GM23248 (cell line): ENCODE measurements at regions not wholly inside any gene's neighbourhood (a gene's known extent, or its start where the extent isn't known, plus 50 kb on each side); places are given as distances from the start of the nearest gene placed in this dataset.

Experiments used
- DNase-seq: peaks from one replicate; pipeline ENCODE4 v3.0.0-alpha.2; 2015
- H2AFZ ChIP-seq: fragments of 200-600 bp; sonication (generic); 2 replicates; pipeline ENCODE4 v1.6.1; 2016; ENCODE audit warnings: antibody characterized with exemption
- H3F3A ChIP-seq: fragments of 200-600 bp; sonication (generic); 2 replicates; pipeline ENCODE4 v1.6.1; 2016; ENCODE audit warnings: mild to moderate bottlenecking, antibody characterized with exemption, mixed run types; ENCODE audit not compliant: insufficient read depth
- H3K27ac ChIP-seq: fragments of 200-600 bp; sonication (generic); 2 replicates; pipeline ENCODE4 v1.5.1; 2016; ENCODE audit warnings: mild to moderate bottlenecking
- H3K27me3 ChIP-seq: fragments of 200-600 bp; sonication (generic); replicated peaks from 2 replicates; pipeline ENCODE4 v1.6.1; 2016; ENCODE audit warnings: mild to moderate bottlenecking; ENCODE audit not compliant: insufficient read depth
- H3K36me3 ChIP-seq: fragments of 200-600 bp; sonication (generic); 2 replicates; pipeline ENCODE4 v1.6.1; 2016; ENCODE audit warnings: low read depth, mild to moderate bottlenecking
- H3K4me1 ChIP-seq: fragments of 200-600 bp; sonication (generic); 2 replicates; pipeline ENCODE4 v1.6.1; 2016; ENCODE audit warnings: mild to moderate bottlenecking; ENCODE audit not compliant: insufficient read depth
- H3K4me2 ChIP-seq: fragments of 200-600 bp; sonication (generic); one replicate; pipeline ENCODE4 v1.6.1; 2016; ENCODE audit warnings: mild to moderate bottlenecking; ENCODE audit not compliant: unreplicated experiment
- H3K4me3 ChIP-seq: fragments of 200-600 bp; sonication (generic); 2 replicates; pipeline ENCODE4 v1.5.1; 2016; ENCODE audit warnings: mild to moderate bottlenecking
- H3K79me2 ChIP-seq: fragments of 200-600 bp; sonication (generic); 2 replicates; pipeline ENCODE4 v1.6.1; 2016; ENCODE audit warnings: mild to moderate bottlenecking; ENCODE audit not compliant: insufficient read depth
- H3K9ac ChIP-seq: fragments of 200-600 bp; sonication (generic); 2 replicates; pipeline ENCODE4 v1.6.1; 2016; ENCODE audit warnings: mild to moderate bottlenecking
- H3K9me2 ChIP-seq: fragments of 200-600 bp; sonication (generic); 2 replicates; pipeline ENCODE4 v1.6.1; 2016; ENCODE audit warnings: mixed run types, mild to moderate bottlenecking, moderate library complexity; ENCODE audit not compliant: insufficient read depth
- H3K9me3 ChIP-seq: fragments of 200-600 bp; sonication (generic); one replicate; pipeline ENCODE4 v1.6.1; 2017; ENCODE audit warnings: low read depth
- H4K20me1 ChIP-seq: fragments of 200-600 bp; sonication (generic); 2 replicates; pipeline ENCODE4 v1.6.0; 2016; ENCODE audit not compliant: insufficient read depth
- EZH2 ChIP-seq: fragments of 200-600 bp; sonication (generic); IDR thresholded peaks from 2 replicates; pipeline ENCODE4 v1.6.1; 2018; ENCODE audit warnings: antibody characterized with exemption, mild to moderate bottlenecking; ENCODE audit not compliant: insufficient read depth, poor library complexity, severe bottlenecking
- EZH2phosphoT487 ChIP-seq: fragments of 200-600 bp; sonication (generic); IDR thresholded peaks from 2 replicates; pipeline ENCODE4 v1.6.1; 2018; ENCODE audit warnings: antibody characterized with exemption, moderate library complexity, mild to moderate bottlenecking, low read depth; ENCODE audit not compliant: insufficient read depth
- WGBS, 2 experiments: methylation state at CpG; one replicate each; pipeline ENCODE4 v1.1.6; 2015 to 2017; ENCODE audit warnings: low lambda C conversion rate in 2 of 2, low coverage in 1 of 2; ENCODE audit errors: missing lambda C conversion rate in 2 of 2; 5-methylcytosine and 5-hydroxymethylcytosine counted together
- in situ Hi-C: fragments of 300-500 bp; cut with MboI; formaldehyde crosslinking; loops from 2 replicates; pipeline ENCODE4 v1.15.0; 2020

DNA sequence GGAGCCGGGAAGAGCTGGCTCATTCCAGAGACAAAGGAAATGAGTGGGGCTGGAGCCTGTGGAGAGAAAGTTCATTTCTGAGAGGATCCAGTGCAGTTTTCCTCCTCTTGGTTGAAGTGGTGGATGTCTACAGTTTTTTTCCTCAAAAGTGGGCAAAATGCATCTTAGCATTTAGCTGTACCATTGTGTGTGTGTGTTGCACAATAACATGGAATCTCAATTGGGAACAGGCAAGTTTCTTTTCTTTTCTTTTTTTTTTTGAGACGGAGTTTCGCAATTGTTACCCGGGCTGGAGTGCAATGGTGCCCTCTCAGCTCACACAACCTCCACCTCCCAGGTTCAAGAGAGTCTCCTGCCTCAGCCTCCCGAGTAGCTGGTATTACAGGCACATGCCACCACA, 101.5 kb upstream of the UBE2E1 start:
- H3F3A ChIP-seq: no peaks in the 10 kb centered on the region
- H3K27ac ChIP-seq: no peak overlapping the region
- H3K4me3 ChIP-seq: no peak overlapping the region
- no peak overlapping the region for H2AFZ ChIP-seq
- H4K20me1 ChIP-seq: no peaks in the 10 kb centered on the region
- no peaks in the 10 kb centered on the region for H3K36me3 ChIP-seq
- no peak overlapping the region for H3K4me2 ChIP-seq
- no peak overlapping the region for H3K9ac ChIP-seq
- DNase-seq: no peak
- TF ChIP-seq EZH2 (no peak), EZH2phosphoT487 (no peak)
- peaks cover 3% of the 10 kb centered on the region; the same call in 1 of the 2 replicates for H3K4me1 ChIP-seq
- no peaks in the 10 kb centered on the region for H3K9me2 ChIP-seq
- no peaks in the 10 kb centered on the region for H3K27me3 ChIP-seq
- H3K9me3 ChIP-seq: no peaks in the 10 kb centered on the region
- in situ Hi-C loops: no loop called here
- H3K79me2 ChIP-seq: no peaks in the 10 kb centered on the region
- WGBS, 2 experiments: 59 to 60% methylated on average over 5 of the region's 5 CpGs

DNA sequence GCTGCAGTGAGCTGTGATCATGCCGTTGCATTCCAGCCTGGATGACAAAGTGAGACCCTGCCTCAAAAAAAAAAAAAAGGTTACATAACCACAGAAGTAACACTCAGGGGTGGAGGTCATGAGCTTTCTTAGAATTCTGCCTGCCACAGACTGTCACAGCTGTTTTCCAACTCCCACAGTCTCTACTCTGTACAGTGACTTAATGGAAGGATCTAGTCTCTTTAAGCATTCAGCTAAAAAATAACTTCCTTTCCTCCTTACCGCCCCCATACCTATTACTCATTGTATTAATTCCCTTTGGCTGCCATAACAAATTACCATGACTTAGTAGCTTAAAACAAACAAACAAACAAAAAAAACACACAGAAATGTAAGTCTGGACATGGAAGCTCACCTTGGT, 99.6 kb upstream of the UBE2E1 start:
- no peak overlapping the region for H3K4me2 ChIP-seq
- no peak overlapping the region for H3K9ac ChIP-seq
- H3K36me3 ChIP-seq: no peaks in the 10 kb centered on the region
- no peaks in the 10 kb centered on the region for H3F3A ChIP-seq
- H3K4me1 ChIP-seq: peaks cover 3% of the 10 kb centered on the region; the same call in 1 of the 2 replicates
- H3K9me3 ChIP-seq: no peaks in the 10 kb centered on the region
- no peaks in the 10 kb centered on the region for H3K27me3 ChIP-seq
- DNase-seq: peak; percentile 40
- in situ Hi-C loops: no loop called here
- no peaks in the 10 kb centered on the region for H4K20me1 ChIP-seq
- no peak for TF ChIP-seq EZH2
- TF ChIP-seq EZH2phosphoT487: no peak
- H3K9me2 ChIP-seq: no peaks in the 10 kb centered on the region
- no peak overlapping the region for H3K27ac ChIP-seq
- no peaks in the 10 kb centered on the region for H3K79me2 ChIP-seq
- no peak overlapping the region for H2AFZ ChIP-seq
- 44 to 54% methylated on average over 2 of the region's 2 CpGs for WGBS, 2 experiments
- H3K4me3 ChIP-seq: no peak overlapping the region

DNA sequence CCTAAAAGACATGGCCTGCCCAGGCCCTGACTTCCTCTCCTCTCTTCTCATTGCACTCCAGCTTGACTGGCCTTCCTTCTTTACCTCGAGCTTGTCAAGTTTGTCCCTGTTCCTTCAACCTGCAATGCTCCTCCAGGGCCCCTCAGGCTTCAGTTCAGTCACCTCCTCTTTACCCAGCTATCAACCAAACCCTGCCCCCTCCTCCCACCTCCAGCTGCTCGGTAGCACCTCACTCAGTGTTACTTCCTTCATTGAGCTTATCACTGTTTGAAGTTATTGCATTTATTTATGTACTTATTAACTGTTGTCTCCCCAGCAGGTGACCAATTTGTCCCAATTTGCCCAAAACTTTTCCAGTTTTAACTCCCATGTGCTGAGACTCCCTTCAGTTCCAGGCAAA, 95.8 kb upstream of the UBE2E1 start:
- Histone ChIP-seq H3F3A (peaks cover 22% of the 10 kb centered on the region), H3K4me2 (no peak overlapping the region), H3K4me3 (no peak overlapping the region), H3K79me2 (no peaks in the 10 kb centered on the region), H2AFZ (no peak overlapping the region), H3K9ac (no peak overlapping the region), H3K9me3 (no peaks in the 10 kb centered on the region), H3K36me3 (no peaks in the 10 kb centered on the region), H4K20me1 (no peaks in the 10 kb centered on the region), H3K9me2 (no peaks in the 10 kb centered on the region), H3K27ac (no peak overlapping the region), H3K4me1 (peaks cover 25% of the 10 kb centered on the region), H3K27me3 (no peaks in the 10 kb centered on the region)
- in situ Hi-C loops: no loop called here
- WGBS, 2 experiments: 53 to 84% methylated on average over 2 of the region's 2 CpGs
- DNase-seq: no peak
- no peak for TF ChIP-seq EZH2phosphoT487
- TF ChIP-seq EZH2: no peak

DNA sequence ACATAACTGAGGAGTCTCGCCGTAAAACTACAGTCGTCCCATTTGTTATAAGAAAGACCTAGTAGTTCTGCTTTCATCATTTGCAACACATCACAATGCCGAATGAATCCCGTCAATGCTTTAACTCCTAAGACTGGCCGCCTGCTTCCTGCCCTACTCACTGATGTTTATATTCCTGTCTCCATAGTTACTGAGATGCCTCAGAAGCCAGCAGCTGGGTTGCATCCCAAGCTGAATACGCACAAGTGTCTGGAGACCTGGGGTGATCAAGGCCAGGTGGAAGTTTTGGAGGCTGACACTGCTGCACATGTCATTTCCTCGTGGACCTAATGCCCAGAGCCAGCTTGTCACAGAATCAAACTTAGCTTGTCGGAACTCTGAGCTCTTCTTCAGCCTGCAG, 95.2 kb upstream of the UBE2E1 start:
- in situ Hi-C loops: no loop called here
- WGBS, 2 experiments: 91 to 92% methylated on average over 9 of the region's 9 CpGs

DNA sequence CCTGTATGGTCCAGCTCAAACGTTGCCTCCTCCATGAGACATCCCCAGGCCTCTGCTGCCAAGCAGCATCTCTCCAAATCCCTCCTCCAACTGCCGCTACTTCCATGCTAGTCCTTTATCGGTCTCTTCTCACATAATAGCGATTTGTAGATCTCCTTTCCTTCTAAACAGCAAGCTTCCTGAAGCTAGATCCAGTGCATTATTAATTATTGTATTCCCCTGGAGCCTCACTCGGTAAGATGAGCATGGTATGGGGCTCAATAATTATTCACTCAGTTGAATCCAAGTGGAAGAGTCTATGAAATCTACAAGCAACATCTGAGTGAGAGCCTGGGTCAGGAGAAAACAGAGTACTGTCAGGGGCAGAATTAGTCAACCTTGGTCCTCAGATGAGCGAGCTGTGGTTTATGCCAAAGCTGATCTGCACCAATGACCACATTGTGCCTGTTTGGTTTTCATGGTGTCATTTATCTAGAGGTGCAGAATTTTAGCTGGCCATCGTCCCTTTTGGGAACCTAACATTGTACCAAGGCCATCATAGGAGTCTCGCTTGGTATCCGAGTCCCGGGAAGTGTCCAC, 93.8 kb upstream of the UBE2E1 start:
- Histone ChIP-seq H3K27me3 (no peaks in the 10 kb centered on the region), H2AFZ (no peak overlapping the region), H3F3A (peaks cover 22% of the 10 kb centered on the region), H3K27ac (peak overlapping the region; percentile 45), H4K20me1 (no peaks in the 10 kb centered on the region), H3K4me1 (peaks cover 21% of the 10 kb centered on the region), H3K9me2 (no peaks in the 10 kb centered on the region), H3K36me3 (no peaks in the 10 kb centered on the region), H3K9ac (peak overlapping the region; percentile 32; the same call in 1 of the 2 replicates), H3K4me3 (peak overlapping the region; percentile 61), H3K9me3 (no peaks in the 10 kb centered on the region), H3K79me2 (no peaks in the 10 kb centered on the region), H3K4me2 (peak overlapping the region; percentile 69)
- TF ChIP-seq EZH2 (no peak), EZH2phosphoT487 (no peak)
- in situ Hi-C loops: no loop called here
- 82 to 85% methylated on average over 10 of the region's 10 CpGs for WGBS, 2 experiments
- peak; percentile 36 for DNase-seq

More for the DNA sequence above, 95.2 kb upstream of the UBE2E1 start:
- H2AFZ ChIP-seq: no peak overlapping the region
- peaks cover 22% of the 10 kb centered on the region for H3F3A ChIP-seq
- H3K4me2 ChIP-seq: no peak overlapping the region
- H4K20me1 ChIP-seq: no peaks in the 10 kb centered on the region
- no peaks in the 10 kb centered on the region for H3K9me3 ChIP-seq
- no peak overlapping the region for H3K27ac ChIP-seq
- no peak for DNase-seq
- no peaks in the 10 kb centered on the region for H3K9me2 ChIP-seq
- no peak overlapping the region for H3K4me3 ChIP-seq
- H3K9ac ChIP-seq: no peak overlapping the region
- no peak for TF ChIP-seq EZH2
- TF ChIP-seq EZH2phosphoT487: no peak
- peaks cover 25% of the 10 kb centered on the region for H3K4me1 ChIP-seq
- no peaks in the 10 kb centered on the region for H3K79me2 ChIP-seq
- no peaks in the 10 kb centered on the region for H3K36me3 ChIP-seq
- no peaks in the 10 kb centered on the region for H3K27me3 ChIP-seq
